ENCODE measurements at regions not wholly inside any gene's neighbourhood (a gene's known extent, or its start where the extent isn't known, plus 50 kb on each side); places are given as distances from the start of the nearest gene placed in this dataset.

DNA sequence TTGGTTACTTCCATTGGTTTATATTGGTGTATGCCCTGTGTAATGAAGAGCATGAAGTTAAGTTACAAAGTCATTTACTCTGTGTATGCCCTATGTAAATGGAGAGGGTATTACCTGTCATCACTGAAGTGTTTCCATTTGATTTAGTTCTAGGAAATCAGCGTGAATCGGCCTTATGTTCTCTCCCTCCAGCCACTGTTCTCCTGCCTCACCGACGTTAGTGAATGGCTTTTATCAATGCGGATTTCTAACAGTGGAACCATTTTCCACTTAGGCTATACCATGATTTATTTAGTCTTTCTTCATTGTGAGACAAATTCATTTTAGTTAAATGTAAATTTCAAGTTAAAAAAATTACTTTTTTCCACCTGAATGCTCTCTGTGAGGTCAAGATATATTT, 327.0 kb upstream of the ADCY2 start:
- TF ChIP-seq, protein P1, sequence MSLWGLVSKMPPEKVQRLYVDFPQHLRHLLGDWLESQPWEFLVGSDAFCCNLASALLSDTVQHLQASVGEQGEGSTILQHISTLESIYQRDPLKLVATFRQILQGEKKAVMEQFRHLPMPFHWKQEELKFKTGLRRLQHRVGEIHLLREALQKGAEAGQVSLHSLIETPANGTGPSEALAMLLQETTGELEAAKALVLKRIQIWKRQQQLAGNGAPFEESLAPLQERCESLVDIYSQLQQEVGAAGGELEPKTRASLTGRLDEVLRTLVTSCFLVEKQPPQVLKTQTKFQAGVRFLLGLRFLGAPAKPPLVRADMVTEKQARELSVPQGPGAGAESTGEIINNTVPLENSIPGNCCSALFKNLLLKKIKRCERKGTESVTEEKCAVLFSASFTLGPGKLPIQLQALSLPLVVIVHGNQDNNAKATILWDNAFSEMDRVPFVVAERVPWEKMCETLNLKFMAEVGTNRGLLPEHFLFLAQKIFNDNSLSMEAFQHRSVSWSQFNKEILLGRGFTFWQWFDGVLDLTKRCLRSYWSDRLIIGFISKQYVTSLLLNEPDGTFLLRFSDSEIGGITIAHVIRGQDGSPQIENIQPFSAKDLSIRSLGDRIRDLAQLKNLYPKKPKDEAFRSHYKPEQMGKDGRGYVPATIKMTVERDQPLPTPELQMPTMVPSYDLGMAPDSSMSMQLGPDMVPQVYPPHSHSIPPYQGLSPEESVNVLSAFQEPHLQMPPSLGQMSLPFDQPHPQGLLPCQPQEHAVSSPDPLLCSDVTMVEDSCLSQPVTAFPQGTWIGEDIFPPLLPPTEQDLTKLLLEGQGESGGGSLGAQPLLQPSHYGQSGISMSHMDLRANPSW (CRISPR knock-in tag; conservative IDR thresholded peaks at IDR 0.05; ENCODE audit: low read depth): no peak
- TF ChIP-seq, protein P2, sequence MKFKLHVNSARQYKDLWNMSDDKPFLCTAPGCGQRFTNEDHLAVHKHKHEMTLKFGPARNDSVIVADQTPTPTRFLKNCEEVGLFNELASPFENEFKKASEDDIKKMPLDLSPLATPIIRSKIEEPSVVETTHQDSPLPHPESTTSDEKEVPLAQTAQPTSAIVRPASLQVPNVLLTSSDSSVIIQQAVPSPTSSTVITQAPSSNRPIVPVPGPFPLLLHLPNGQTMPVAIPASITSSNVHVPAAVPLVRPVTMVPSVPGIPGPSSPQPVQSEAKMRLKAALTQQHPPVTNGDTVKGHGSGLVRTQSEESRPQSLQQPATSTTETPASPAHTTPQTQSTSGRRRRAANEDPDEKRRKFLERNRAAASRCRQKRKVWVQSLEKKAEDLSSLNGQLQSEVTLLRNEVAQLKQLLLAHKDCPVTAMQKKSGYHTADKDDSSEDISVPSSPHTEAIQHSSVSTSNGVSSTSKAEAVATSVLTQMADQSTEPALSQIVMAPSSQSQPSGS (CRISPR knock-in tag; IDR thresholded peaks at IDR 0.05; ENCODE audit: borderline replicate concordance, low read depth): no peak
